GM19463 (cell line): ENCODE measurements at regions not wholly inside any gene's neighbourhood (a gene's known extent, or its start where the extent isn't known, plus 50 kb on each side); places are given as distances from the start of the nearest gene placed in this dataset.
A peak's percentile ranks its signal among the peaks of the same experiment; 100 is the strongest.

Experiments used
- ATAC-seq: cut with Tn5 transposase; IDR thresholded peaks from one replicate; pipeline ENCODE4 v1.9.1; 2021; ENCODE audit warnings: mild to moderate bottlenecking, moderate library complexity; ENCODE audit not compliant: unreplicated experiment

DNA sequence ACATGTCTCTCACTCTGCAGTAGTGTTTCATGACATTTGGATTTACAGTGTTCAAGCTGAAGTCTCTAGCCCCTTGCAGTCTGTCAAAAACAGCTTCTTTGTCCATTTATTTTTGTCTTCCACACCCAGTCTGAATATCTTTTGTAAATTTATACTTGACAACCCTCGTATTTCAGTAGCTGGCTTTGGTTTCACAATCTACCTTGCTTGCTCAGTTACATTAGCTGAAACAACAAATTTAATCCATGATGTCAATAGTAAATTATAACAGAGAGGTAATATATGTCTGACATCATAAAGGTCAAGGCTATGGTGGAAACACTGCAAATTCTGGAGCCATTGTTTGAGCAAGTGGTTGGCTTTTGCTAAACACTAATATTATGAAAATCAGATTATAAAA is 328.7 kb downstream of the MTX2 start:
- ATAC-seq: no peak

- ATAC-seq: no peak
These were observed 329.1 kb downstream of the MTX2 start for GRCh38 chr2:176598351-176598750.

DNA sequence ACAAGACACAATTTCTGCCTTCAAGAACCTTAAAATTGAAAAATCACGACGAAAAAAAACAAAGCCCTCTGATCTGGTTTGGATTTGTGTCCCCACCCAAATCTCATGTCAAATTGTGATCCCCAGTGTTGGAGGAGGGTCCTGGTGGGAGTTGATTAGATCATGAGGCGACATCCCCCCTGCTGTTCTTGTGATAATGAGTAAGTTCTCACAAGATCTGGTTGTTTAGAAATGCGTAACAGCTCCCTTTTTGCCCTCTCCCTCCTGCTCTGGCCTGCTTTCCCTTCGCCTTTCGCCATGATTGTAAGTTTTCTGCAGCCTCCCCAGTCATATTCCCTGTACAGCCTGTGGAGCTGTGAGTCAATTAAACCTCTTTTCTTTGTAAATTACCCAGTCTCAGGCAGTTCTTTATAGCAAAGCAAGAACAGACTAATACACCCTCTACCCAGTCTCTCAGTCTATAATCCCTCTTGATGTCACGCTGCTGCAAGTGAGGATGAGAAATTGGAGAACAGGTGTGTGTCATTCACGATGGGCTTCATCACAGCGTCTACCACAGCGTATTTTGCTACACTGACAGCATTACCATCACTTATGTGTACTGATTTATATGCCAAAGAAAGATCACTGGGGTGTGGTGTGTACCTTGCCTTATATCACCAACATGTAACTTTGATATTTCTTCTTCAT is 330.7 kb downstream of the MTX2 start:
- ATAC-seq: no peak

DNA sequence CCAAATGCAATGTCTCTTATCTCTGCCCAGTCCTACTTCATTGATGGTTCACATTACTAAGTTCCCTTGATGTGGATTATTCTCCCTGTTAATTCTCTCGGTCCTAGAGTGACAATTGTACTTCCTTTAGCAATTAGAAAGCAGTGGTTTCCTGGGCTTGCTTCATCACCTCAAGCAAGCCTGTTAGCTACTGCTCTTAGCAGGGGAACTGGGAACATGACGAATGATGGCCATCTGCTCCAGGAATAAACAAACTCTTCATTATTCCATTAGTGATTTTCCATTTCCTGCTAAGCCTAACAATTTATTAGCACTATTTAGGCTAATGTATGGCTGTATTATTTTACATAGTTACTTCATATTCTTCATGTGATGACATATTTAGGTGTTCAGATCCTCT is 331.8 kb downstream of the MTX2 start:
- no peak for ATAC-seq

- ATAC-seq: no peak
These were observed 342.8 kb downstream of the MTX2 start for GRCh38 chr2:176612036-176612435.

DNA sequence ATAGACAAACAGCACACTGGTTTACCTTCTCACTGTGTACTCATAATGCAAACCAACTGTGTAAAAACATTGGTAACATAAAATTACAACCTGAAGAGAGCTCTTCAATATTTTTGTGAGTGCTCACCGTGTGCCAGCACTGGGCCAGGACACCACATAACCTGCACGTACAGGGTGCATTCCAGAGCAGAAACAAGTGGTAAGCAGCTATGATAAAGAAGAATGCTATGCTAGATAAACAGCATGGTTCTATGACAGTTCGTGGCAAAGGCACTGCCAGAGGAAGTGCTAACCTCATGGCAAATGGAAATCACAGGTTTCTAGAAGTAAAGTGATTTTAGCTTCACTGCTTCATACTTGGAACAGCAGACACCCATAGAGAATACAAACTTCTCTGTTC is 343.5 kb downstream of the MTX2 start:
- no peak for ATAC-seq

- no peak for ATAC-seq
These were observed 344.2 kb downstream of the MTX2 start for GRCh38 chr2:176613323-176613987.

DNA sequence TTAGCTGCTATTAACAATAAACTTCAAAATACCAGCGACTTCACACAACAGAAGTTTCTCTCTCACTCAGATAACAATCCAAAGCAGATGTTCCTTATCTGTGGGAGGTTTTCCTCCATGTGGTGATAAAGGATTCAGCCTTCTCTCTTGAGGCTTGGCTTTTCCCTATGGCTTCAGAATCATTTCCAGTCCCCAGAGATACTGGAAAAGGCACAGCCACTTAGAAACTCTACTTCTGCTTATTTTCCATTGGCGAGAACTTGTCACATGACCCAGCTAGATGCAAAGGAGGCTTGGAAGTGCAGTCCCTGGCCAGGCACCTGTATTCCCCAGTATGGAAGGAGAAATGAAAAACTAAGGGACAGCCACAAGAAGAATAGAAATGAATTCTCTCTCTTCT is 344.8 kb downstream of the MTX2 start:
- ATAC-seq: no peak

- ATAC-seq: no peak
These were observed 345.7 kb downstream of the MTX2 start for GRCh38 chr2:176614930-176615329.

DNA sequence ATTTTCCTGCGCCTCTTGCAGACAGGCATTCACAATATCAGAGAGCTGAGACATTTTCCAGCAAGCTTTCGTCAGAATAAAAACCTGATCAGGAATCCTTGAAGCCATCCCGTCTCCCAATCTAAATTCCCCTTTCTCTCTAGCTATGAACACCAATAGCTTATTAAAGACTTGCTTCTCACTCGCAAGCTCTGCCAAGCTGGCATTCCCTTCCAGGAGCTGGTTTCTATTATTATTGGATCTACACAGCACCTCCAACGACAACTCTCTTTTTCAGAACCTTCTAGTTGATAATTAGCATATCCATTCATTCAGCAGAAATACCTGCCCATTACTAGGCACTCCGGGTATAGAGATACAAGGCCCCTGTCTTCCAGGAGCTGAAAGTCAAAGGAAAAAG is 350.3 kb downstream of the MTX2 start:
- no peak for ATAC-seq

- ATAC-seq: no peak
These were observed 352.1 kb downstream of the MTX2 start for GRCh38 chr2:176621350-176621749.

GRCh38 chr2:176622792-176623191 is 353.6 kb downstream of the MTX2 start:
- ATAC-seq: no peak

- no peak for ATAC-seq
These were observed 357.6 kb downstream of the MTX2 start for GRCh38 chr2:176626796-176627195.

- ATAC-seq: no peak
These were observed 359.2 kb downstream of the MTX2 start for GRCh38 chr2:176628438-176628837.

- ATAC-seq: no peak
These were observed 364.5 kb downstream of the MTX2 start for GRCh38 chr2:176633754-176634153.

DNA sequence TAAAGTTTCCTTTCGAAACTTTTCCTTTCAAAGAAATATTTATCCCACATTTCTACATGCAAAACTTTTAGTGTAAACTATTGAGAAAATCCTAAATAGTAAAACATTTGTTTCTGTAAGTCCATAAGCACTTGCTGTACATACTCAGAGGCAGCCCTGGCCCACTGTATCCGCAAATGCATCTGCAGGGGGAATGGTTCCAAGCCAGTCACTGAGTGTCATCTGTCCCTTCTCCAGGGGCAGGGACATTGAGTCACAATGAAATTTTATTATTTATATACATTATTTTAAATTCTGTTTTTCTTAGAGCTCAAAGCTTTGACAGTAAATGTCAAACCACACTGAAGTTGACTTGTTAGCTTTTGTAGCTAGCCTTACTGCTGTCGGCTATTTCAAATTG is 367.2 kb downstream of the MTX2 start:
- ATAC-seq: no peak

GRCh38 chr2:176637142-176637485 is 367.9 kb downstream of the MTX2 start:
- no peak for ATAC-seq

DNA sequence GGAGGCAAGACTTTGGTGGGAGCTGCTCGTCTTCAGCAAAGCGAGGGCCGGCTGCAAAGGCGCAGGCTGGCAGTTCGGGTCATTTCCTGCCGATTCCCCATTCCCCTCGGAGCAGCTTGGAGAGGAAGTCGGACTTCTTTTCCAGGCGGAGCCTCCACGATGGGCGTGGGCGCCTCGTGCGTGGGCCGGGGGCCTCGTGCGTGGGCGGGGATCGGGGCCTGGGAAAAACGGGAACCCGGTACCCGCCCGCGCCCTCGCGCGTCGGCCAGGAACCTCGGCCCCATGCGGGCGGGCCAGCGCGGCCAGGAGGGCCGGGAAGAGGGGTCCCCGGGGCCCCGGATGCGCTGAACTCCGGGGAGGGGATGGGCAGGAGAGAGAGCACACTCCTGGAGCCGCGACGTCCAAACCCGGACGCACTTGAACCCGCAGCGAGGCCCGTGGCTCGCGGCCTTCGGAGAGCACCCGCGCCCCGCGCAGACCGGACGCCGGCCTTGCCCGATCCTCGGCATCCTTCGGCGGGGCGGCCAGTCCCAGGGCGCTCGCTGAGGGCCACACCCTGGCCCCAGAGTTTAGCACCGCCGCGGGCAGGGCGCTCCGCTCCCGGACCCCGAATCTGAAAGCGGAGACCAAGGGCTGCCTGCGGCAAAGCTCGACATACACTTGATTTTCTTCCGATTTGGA is 368.4 kb downstream of the MTX2 start:
- ATAC-seq: peak; percentile 4

GRCh38 chr2:176638167-176639015 is 369.1 kb downstream of the MTX2 start:
- ATAC-seq: peak; percentile 89

DNA sequence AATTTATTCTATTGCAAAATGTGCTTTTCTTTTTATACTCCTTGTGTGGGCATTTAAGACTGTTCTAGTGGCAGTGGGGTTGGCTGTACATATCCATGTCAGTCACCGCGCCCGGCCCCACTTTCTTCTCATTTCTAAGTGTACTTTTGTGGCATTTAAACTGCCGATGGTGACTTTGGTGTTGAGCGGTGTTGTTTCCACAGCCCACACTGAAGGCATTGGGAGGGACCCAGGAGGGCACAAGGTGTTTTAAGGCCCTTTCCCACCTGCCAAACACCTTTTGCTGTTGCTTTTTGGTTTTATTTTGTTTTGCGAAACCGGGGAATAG is 369.7 kb downstream of the MTX2 start:
- no peak for ATAC-seq

DNA sequence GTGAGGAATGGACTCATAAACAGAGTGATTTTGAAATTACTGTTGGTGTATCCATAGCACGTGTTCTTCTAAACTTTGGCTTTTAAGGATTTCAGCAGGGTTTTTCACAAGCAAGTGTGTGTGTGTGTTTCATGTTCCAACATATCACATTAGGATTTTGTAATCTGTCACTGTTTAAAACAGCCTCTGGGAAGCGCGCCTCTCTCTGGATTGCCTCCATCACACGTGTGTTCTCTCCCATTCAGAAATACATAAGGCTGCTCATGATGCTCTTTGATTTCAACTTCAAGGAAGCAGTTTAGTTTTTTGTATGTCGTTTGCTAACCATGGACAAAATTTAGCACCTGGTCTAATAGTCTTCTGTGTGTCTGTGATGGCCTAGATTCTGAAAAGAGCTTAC is 370.4 kb downstream of the MTX2 start:
- no peak for ATAC-seq

DNA sequence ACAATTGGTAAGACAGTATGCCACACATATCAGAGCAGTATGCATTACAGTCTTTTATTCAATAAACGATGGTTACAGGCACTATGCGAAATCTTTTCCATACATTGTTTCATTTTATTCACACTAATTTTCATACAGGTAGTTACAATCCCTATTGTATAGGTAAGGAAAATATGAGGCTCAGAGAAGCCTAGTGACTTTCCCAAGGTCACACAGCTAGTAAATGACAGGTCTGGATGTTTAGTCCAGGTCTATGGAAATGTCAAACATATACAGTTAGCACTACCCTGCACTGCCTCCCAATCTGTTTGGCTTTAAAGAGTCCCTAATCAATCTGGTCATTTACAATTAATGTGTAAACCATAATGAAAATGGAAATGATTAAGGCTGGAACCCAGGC is 372.2 kb downstream of the MTX2 start:
- no peak for ATAC-seq
